ENCODE measurements at regions not wholly inside any gene's neighbourhood (a gene's known extent, or its start where the extent isn't known, plus 50 kb on each side); places are given as distances from the start of the nearest gene placed in this dataset.

- TF ChIP-seq EZH2 (IDR thresholded peaks at IDR 0.05; ENCODE audit: borderline replicate concordance, insufficient read depth, low read depth, low read length, poor library complexity, severe bottlenecking) (no peak), CTCF (IDR thresholded peaks at IDR 0.05) (no peak)
- H3K4me3 Mint-ChIP-seq = no peak overlapping the region
- H3K27ac Mint-ChIP-seq = no peak overlapping the region
- no peaks in the 10 kb centered on the region for H3K4me1 Mint-ChIP-seq
- no peak for DNase-seq
- H3K9me3 Mint-ChIP-seq (ENCODE audit: insufficient read depth) = peaks cover 5% of the 10 kb centered on the region
- H3K9ac ChIP-seq (ENCODE audit: low read length) = no peak overlapping the region
- H3K9me3 ChIP-seq (ENCODE audit: control extremely low read depth in 1 of 3, control insufficient read depth in 2 of 3, insufficient read depth in 1 of 3, low read length in 2 of 3) = peaks cover 0 to 4% (median 0%) of the 10 kb centered on the region in 3 donors
- no peaks in the 10 kb centered on the region for H3K4me1 ChIP-seq (ENCODE audit: control insufficient read depth in 2 of 2, insufficient read depth in 2 of 2, low read length in 2 of 2)
- H3K27me3 ChIP-seq (replicated peaks in 1 of 4; ENCODE audit: control extremely low read depth in 1 of 4, control insufficient read depth in 3 of 4, insufficient read depth in 4 of 4, low read length in 3 of 4) = no peaks in the 10 kb centered on the region
- ATAC-seq (ENCODE audit: low read depth) = no peak
- H3K4me2 ChIP-seq (replicated peaks; ENCODE audit: low read depth, low read length, poor library complexity, severe bottlenecking) = no peak overlapping the region
- intact Hi-C loops (cut with micrococcal nuclease) = no loop called here
- H3K27ac ChIP-seq (ENCODE audit: low read length in 2 of 2) = no peak overlapping the region
- no CpG with 5 or more reads among the region's 2 CpGs for WGBS (ENCODE audit: insufficient coverage)
- ChIA-PET CTCF (no interaction called here), POLR2A (no interaction called here)
- no peak overlapping the region for H3K4me3 ChIP-seq (ENCODE audit: control extremely low read depth in 1 of 5, extremely low read depth in 1 of 5, insufficient read depth in 1 of 5, low read depth in 2 of 5, low read length in 4 of 5)
- H3K79me2 ChIP-seq (ENCODE audit: control insufficient read depth, insufficient read depth, low read length) = no peaks in the 10 kb centered on the region
- H3K36me3 ChIP-seq (replicated peaks in 1 of 2; ENCODE audit: control extremely low read depth in 1 of 2, control insufficient read depth in 1 of 2, extremely low read depth in 1 of 2, insufficient read depth in 2 of 2, low read length in 1 of 2) = no peaks in the 10 kb centered on the region
- H3K27me3 Mint-ChIP-seq = no peaks in the 10 kb centered on the region
- no peaks in the 10 kb centered on the region for H4K20me1 ChIP-seq (ENCODE audit: control insufficient read depth, insufficient read depth, low read length, poor library complexity, severe bottlenecking)
- no peak overlapping the region for H2AFZ ChIP-seq (ENCODE audit: insufficient read depth, low read depth, low read length, poor library complexity, severe bottlenecking)
Observed at GRCh38 chr12:126507231-126507630, 1442.0 kb downstream of the AACS start.

- no peaks in the 10 kb centered on the region for H3K27me3 Mint-ChIP-seq
- Histone ChIP-seq H3K4me1 (ENCODE audit: control insufficient read depth in 2 of 2, insufficient read depth in 2 of 2, low read length in 2 of 2) (no peaks in the 10 kb centered on the region), H3K9me3 (ENCODE audit: control extremely low read depth in 1 of 3, control insufficient read depth in 2 of 3, insufficient read depth in 1 of 3, low read length in 2 of 3) (peaks cover 0 to 4% (median 0%) of the 10 kb centered on the region in 3 donors), H2AFZ (ENCODE audit: insufficient read depth, low read depth, low read length, poor library complexity, severe bottlenecking) (no peak overlapping the region), H3K79me2 (ENCODE audit: control insufficient read depth, insufficient read depth, low read length) (no peaks in the 10 kb centered on the region), H3K36me3 (replicated peaks in 1 of 2; ENCODE audit: control extremely low read depth in 1 of 2, control insufficient read depth in 1 of 2, extremely low read depth in 1 of 2, insufficient read depth in 2 of 2, low read length in 1 of 2) (no peaks in the 10 kb centered on the region), H3K4me2 (replicated peaks; ENCODE audit: low read depth, low read length, poor library complexity, severe bottlenecking) (no peak overlapping the region), H3K9ac (ENCODE audit: low read length) (no peak overlapping the region), H3K27ac (ENCODE audit: low read length in 2 of 2) (no peak overlapping the region), H3K4me3 (ENCODE audit: control extremely low read depth in 1 of 5, extremely low read depth in 1 of 5, insufficient read depth in 1 of 5, low read depth in 2 of 5, low read length in 4 of 5) (no peak overlapping the region), H3K27me3 (replicated peaks in 1 of 4; ENCODE audit: control extremely low read depth in 1 of 4, control insufficient read depth in 3 of 4, insufficient read depth in 4 of 4, low read length in 3 of 4) (no peaks in the 10 kb centered on the region), H4K20me1 (ENCODE audit: control insufficient read depth, insufficient read depth, low read length, poor library complexity, severe bottlenecking) (no peaks in the 10 kb centered on the region)
- peaks cover 5% of the 10 kb centered on the region for H3K9me3 Mint-ChIP-seq (ENCODE audit: insufficient read depth)
- no peak for ATAC-seq (ENCODE audit: low read depth)
- H3K27ac Mint-ChIP-seq = no peak overlapping the region
- intact Hi-C loops (cut with micrococcal nuclease) = no loop called here
- ChIA-PET POLR2A (no interaction called here), CTCF (no interaction called here)
- WGBS (ENCODE audit: insufficient coverage) = no CpG with 5 or more reads among the region's 4 CpGs
- no peak for DNase-seq
- TF ChIP-seq EZH2 (IDR thresholded peaks at IDR 0.05; ENCODE audit: borderline replicate concordance, insufficient read depth, low read depth, low read length, poor library complexity, severe bottlenecking) = no peak
- TF ChIP-seq CTCF (IDR thresholded peaks at IDR 0.05) = no peak
- H3K4me3 Mint-ChIP-seq = no peak overlapping the region
- H3K4me1 Mint-ChIP-seq = no peaks in the 10 kb centered on the region
Observed at GRCh38 chr12:126509572-126509971, 1444.3 kb downstream of the AACS start.

Measured in B cell (primary cell).